Astrocyte of the spinal cord (primary cell): ENCODE measurements at regions not wholly inside any gene's neighbourhood (a gene's known extent, or its start where the extent isn't known, plus 50 kb on each side); places are given as distances from the start of the nearest gene placed in this dataset.

Source experiments
- DNase-seq: peaks from one replicate; pipeline ENCODE4 v3.0.0; 2011; ENCODE audit warnings: low read depth, low spot score
- H3K4me3 ChIP-seq: 2 replicates; pipeline ENCODE4 v1.5.1; 2011; ENCODE audit warnings: low read depth, mild to moderate bottlenecking, low read length, moderate library complexity
- in situ Hi-C: cut with HindIII; loops from 2 replicates; pipeline ENCODE4 v1.10.0; 2017; ENCODE audit warnings: low sequenced_read_pairs
- TF ChIP-seq, protein P1 (sequence below): IDR thresholded peaks from 2 replicates; pipeline ENCODE4 v1.5.1; 2012; ENCODE audit warnings: low read depth, mild to moderate bottlenecking, low read length, inconsistent platforms

- TF ChIP-seq, protein P1, sequence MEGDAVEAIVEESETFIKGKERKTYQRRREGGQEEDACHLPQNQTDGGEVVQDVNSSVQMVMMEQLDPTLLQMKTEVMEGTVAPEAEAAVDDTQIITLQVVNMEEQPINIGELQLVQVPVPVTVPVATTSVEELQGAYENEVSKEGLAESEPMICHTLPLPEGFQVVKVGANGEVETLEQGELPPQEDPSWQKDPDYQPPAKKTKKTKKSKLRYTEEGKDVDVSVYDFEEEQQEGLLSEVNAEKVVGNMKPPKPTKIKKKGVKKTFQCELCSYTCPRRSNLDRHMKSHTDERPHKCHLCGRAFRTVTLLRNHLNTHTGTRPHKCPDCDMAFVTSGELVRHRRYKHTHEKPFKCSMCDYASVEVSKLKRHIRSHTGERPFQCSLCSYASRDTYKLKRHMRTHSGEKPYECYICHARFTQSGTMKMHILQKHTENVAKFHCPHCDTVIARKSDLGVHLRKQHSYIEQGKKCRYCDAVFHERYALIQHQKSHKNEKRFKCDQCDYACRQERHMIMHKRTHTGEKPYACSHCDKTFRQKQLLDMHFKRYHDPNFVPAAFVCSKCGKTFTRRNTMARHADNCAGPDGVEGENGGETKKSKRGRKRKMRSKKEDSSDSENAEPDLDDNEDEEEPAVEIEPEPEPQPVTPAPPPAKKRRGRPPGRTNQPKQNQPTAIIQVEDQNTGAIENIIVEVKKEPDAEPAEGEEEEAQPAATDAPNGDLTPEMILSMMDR = no peak
- H3K4me3 ChIP-seq = no peak overlapping the region
- in situ Hi-C loops = no loop called here
- DNase-seq = no peak
These were observed 84.9 kb upstream of the TCERG1L start for GRCh38 chr10:131396121-131397050.

GRCh38 chr10:131398166-131398565 lies 86.6 kb upstream of the TCERG1L start:
- H3K4me3 ChIP-seq = no peak overlapping the region
- TF ChIP-seq, protein P1 = no peak
- in situ Hi-C loops = no loop called here
- DNase-seq = no peak

- TF ChIP-seq, protein P1 = no peak
These were observed 88.5 kb upstream of the TCERG1L start for GRCh38 chr10:131399981-131400380.

DNA sequence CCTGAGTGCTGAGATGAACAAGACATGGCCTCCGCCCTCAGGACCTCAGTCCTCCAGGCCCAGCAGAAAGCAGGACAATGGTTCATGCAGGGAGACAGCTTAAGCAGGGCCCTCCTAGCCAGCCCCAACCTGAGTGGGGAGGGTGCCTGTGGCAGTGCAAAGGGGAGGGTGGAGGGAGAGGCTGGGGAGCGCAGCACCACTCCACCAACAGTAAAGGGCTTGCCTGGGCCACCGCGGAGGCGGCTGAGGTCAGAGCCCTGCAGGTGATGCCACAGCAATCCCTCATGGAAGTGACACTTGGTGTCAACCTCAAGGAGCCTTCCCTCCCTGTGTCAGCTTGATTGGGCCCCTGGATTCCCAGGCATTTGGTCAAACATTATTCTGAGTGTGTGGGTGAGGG lies 89.0 kb upstream of the TCERG1L start:
- no peak for DNase-seq
- no peak overlapping the region for H3K4me3 ChIP-seq
- in situ Hi-C loops = no loop called here
- TF ChIP-seq, protein P1 = no peak

More at GRCh38 chr10:131399981-131400380, 88.5 kb upstream of the TCERG1L start:
- in situ Hi-C loops = no loop called here
- DNase-seq = no peak
- no peak overlapping the region for H3K4me3 ChIP-seq

DNA sequence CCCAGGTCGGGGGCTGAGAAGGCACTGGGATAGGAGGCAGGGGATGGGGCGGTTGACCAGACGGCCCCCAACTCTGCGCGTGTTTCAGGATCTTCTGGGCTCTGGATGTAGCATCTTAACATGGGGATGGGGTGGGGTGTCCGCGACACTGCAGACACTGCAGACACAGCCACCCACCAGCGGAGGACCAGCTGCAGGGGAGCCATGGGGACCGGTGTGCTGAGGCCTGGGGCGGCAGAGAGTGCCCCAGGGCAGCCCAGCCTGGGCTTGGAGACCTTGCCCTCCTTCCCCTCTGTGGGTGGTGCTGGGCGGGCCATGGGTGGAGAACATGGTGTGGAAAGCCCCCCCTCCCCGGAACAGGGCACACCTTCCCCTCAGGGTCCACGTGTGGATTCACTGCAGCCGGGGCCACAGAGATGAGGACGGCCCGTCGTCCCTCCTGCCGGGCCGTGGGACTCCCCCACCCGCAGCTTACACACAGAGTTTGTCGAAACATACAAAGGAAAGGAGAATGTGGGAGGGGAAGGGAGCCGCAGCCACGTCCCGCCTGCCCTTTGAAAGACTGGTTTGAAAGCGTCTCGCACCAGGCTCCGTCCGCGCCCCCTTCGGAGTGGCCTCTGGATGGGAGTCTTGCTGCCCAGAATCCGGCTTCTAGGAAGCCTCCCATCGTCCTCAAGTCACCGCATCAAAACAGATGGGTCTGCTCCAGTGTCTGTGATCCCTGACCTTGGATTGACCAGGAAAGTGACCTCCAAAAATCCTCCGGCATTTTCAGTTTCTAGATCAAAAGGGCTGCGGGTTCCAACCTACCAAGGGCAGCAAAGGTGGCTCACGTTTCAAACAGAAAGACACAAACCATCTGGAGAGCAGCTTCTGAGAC lies 91.5 kb upstream of the TCERG1L start:
- in situ Hi-C loops = no loop called here
- TF ChIP-seq, protein P1 = no peak
- H3K4me3 ChIP-seq = no peak overlapping the region
- no peak for DNase-seq

DNA sequence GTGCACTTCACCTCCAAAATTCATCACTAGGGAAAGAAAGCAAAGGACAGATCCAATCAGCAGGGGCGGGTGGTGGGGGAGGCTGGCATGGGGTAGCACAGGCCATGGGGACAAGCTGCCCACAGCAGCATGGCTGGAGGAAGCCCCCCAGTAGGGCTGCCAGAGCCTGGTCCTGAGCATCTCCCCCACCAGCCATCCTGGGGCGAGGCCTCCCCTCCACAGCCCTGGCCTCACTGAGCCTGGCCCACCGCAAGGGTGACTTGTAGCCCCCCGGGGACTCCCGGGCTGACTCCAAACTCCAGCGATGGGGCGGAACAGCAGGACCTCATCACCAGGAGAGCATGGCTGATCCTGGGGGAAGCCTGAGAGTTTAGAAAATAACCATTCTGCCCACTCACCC lies 92.4 kb upstream of the TCERG1L start:
- H3K4me3 ChIP-seq = no peak overlapping the region
- no peak for DNase-seq
- in situ Hi-C loops = no loop called here
- TF ChIP-seq, protein P1 = no peak
